ENCODE measurements at regions not wholly inside any gene's neighbourhood (a gene's known extent, or its start where the extent isn't known, plus 50 kb on each side); places are given as distances from the start of the nearest gene placed in this dataset.

GRCh38 chrX:106247162-106247561, 79.1 kb downstream of the PWWP3B start:
- TF ChIP-seq CTCF (IDR thresholded peaks at IDR 0.05) = no peak
- TF ChIP-seq POLR2AphosphoS5 (IDR thresholded peaks at IDR 0.05) = no peak

All from sigmoid colon (tissue), 4 donors.